HG03108 (cell line): ENCODE measurements at regions not wholly inside any gene's neighbourhood (a gene's known extent, or its start where the extent isn't known, plus 50 kb on each side); places are given as distances from the start of the nearest gene placed in this dataset.
"Not testable (repeated sequence)": the region's sequence is repeated elsewhere in the genome, so short reads cannot be mapped to it uniquely, and the experiment has no call there.

ENCODE experiments used
- ATAC-seq: cut with Tn5 transposase; IDR thresholded peaks from one replicate; pipeline ENCODE4 v1.9.1; 2021; ENCODE audit warnings: moderate library complexity; ENCODE audit not compliant: unreplicated experiment

GRCh38 chr3:194054540-194054939 is 81.4 kb upstream of the HES1 start:
- ATAC-seq: no peak

- no peak for ATAC-seq
These were observed 81.0 kb upstream of the HES1 start for GRCh38 chr3:194054961-194055360.

- ATAC-seq: not testable (repeated sequence)
These were observed 79.6 kb upstream of the HES1 start for GRCh38 chr3:194056323-194056722.

- no peak for ATAC-seq
These were observed 79.1 kb upstream of the HES1 start for GRCh38 chr3:194056731-194057415.

GRCh38 chr3:194057570-194058188 is 78.3 kb upstream of the HES1 start:
- no peak for ATAC-seq

GRCh38 chr3:194058189-194058571 is 77.8 kb upstream of the HES1 start:
- ATAC-seq: peak; percentile 58

GRCh38 chr3:194058753-194059152 is 77.2 kb upstream of the HES1 start:
- ATAC-seq: no peak

DNA sequence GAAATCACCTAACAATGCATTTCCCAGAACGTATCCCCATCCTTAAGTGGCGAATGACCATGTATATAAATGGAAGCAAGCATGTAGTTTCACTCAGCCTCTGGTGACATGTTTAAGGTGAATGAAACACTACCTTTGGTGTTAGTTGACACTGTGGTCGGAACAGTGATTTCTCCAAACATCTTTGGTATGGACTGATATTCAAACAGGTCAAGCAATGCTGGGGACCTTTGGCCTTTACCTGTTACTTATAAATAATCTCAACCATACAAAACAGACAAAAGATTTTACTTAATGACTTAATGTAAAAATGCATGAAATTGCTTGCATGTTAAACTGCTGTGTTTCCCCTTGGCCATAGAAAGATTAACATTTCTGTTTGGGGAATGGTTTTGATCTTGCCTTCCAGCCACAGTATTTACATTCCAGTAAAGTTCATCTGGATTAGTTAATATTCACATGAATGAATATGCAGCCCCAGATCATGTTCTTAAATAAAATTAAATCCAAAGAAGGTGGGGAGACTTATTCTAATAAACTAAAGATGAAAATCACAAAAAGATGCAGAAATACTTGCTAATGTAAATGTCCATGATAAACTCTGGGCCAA is 74.4 kb upstream of the HES1 start:
- ATAC-seq: no peak

- ATAC-seq: no peak
These were observed 73.1 kb upstream of the HES1 start for GRCh38 chr3:194062830-194063229.

- no peak for ATAC-seq
These were observed 71.3 kb upstream of the HES1 start for GRCh38 chr3:194064380-194065332.

DNA sequence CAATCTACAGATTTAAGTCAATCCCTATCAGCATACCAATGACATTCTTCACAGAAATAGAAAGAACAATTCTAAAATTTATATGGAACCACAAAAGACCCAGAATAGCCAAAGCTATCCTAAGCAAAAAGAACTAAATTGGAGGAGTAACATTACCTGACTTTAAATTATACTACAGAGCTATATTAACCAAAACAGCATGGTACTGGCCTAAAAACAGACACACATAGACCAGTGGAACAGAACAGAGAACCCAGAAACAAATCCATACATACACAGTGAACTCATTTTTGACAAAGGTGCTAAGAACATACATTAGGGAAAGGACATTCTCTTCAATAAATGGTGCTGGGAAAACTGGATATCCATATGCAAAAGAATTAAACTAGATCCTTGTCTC is 68.6 kb upstream of the HES1 start:
- ATAC-seq: not testable (repeated sequence)

GRCh38 chr3:194067949-194068362 is 68.0 kb upstream of the HES1 start:
- ATAC-seq: no peak

DNA sequence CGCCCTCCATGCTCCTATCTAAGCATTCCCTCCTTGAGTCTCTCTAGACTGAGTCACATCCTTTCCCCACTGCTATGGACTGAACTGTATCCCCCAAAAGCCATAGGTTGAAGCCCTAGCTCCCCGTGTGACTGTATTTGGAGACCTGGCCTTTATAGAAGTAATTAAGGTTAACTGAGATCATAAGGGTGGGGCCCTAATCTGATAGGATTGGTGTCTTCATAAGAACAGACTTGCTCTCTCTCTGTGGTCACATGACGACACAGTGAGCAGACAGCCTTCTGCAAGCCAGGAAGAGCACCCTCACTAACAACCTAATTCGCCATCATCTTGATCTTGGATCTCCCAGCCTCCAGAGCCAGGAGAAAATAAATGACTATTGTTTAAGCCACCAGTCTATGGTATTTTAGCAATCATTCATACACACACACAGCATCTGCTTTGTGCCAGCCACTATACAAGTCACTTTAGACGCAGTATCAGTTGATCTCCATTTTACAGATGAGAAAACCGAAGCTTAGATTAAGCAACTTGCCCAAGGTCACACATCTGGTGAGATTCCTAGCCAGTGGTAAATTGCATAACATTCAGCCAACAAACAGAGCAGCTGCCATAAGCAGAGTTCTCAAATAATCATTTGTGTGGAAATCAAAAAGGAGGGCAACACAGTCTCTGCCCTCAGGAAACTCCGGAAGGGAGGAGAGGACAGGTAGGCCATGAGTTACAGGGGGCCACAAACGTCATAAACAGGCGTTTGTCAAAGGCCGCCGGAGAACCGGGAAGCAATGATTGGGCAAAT is 66.3 kb upstream of the HES1 start:
- no peak for ATAC-seq

GRCh38 chr3:194070220-194070633 is 65.7 kb upstream of the HES1 start:
- ATAC-seq: no peak

GRCh38 chr3:194070634-194071409 is 65.1 kb upstream of the HES1 start:
- peak; percentile 92 for ATAC-seq

DNA sequence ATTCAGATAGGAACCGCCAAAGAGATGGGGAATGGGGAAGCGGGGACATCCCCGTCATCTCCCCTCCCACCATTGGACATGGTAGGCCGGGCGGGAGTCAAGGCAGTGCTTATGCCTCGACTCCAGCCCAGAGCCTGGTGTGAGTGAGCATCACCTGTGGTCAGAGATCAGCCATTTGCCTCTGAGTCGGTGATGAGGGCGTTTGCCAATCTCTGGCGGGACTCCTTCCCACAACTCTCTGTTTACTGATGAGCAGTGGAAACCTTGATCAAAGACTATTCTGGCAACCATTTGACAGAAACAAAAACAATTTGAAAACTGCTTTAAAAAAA is 63.9 kb upstream of the HES1 start:
- ATAC-seq: no peak

- no peak for ATAC-seq
These were observed 63.2 kb upstream of the HES1 start for GRCh38 chr3:194072691-194073279.

DNA sequence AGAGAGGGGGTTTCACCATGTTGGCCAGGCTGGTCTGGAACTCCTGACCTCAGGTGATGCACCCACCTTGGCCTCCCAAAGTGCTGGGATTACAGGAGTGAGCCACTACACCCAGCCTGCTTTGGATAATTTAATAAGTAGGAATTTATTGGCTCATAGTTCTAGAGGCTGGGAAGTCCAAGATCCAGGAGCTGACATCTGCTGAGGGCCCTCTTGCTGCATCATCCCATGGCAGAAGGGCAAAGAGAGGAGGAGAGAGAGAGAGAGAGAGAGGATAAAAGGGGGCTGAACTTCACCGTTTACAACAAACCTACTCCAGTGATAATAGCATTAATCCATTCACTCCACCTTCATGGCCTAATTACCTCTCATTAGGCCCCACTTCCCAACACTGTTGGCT is 62.0 kb upstream of the HES1 start:
- ATAC-seq: no peak

GRCh38 chr3:194075088-194075615 is 60.8 kb upstream of the HES1 start:
- no peak for ATAC-seq
